Fibroblast of lung (primary cell): ENCODE measurements at regions not wholly inside any gene's neighbourhood (a gene's known extent, or its start where the extent isn't known, plus 50 kb on each side); places are given as distances from the start of the nearest gene placed in this dataset.

ENCODE experiments used
- DNase-seq, 2 donors: peaks; one replicate each; pipeline versions ENCODE4 v3.0.0 to v3.0.0-alpha.2; 2010; ENCODE audit warnings: low read depth in 2 of 2
- H2AFZ ChIP-seq: 2 replicates; pipeline ENCODE4 v1.5.1; 2012; ENCODE audit warnings: low read length, control low read depth, inconsistent platforms
- H3K27ac ChIP-seq: 2 replicates; pipeline ENCODE4 v1.5.1; 2011; ENCODE audit warnings: low read length, control low read depth; ENCODE audit not compliant: insufficient read depth
- H3K27me3 ChIP-seq: 2 replicates; pipeline ENCODE4 v1.5.1; 2011; ENCODE audit warnings: mild to moderate bottlenecking, low read length; ENCODE audit not compliant: control insufficient read depth, insufficient read depth
- H3K36me3 ChIP-seq: 2 replicates; pipeline ENCODE4 v1.5.1; 2011; ENCODE audit warnings: low read length; ENCODE audit not compliant: control insufficient read depth, insufficient read depth
- H3K4me1 ChIP-seq: 2 replicates; pipeline ENCODE4 v1.5.1; 2011; ENCODE audit warnings: low read length; ENCODE audit not compliant: control insufficient read depth, insufficient read depth; ENCODE audit errors: extremely low read depth
- H3K4me2 ChIP-seq: 2 replicates; pipeline ENCODE4 v1.5.1; 2011; ENCODE audit warnings: low read length, control low read depth; ENCODE audit not compliant: insufficient read depth; ENCODE audit errors: extremely low read depth
- H3K4me3 ChIP-seq, 4 experiments: fragments of 200-600 bp in 1 of 4; sonication (generic) in 1 of 4; replicated peaks in 1 of 4; 2 replicates each; pipeline ENCODE4 v1.5.1; 2011 to 2016; ENCODE audit warnings: low read length in 4 of 4, low read depth in 3 of 4, mild to moderate bottlenecking in 3 of 4, control low read depth in 2 of 4, inconsistent platforms in 1 of 4, mixed read lengths in 1 of 4; ENCODE audit not compliant: insufficient read depth in 1 of 4; ENCODE audit errors: control extremely low read depth in 1 of 4
- H3K79me2 ChIP-seq: 2 replicates; pipeline ENCODE4 v1.5.1; 2012; ENCODE audit warnings: mild to moderate bottlenecking, low read length, inconsistent platforms; ENCODE audit not compliant: control insufficient read depth, insufficient read depth
- H3K9ac ChIP-seq: 2 replicates; pipeline ENCODE4 v1.5.1; 2011; ENCODE audit warnings: mild to moderate bottlenecking, low read length, control low read depth; ENCODE audit not compliant: insufficient read depth
- H3K9me3 ChIP-seq: 2 replicates; pipeline ENCODE4 v1.5.1; 2012; ENCODE audit warnings: low read depth, low read length; ENCODE audit not compliant: control insufficient read depth, insufficient read depth
- H4K20me1 ChIP-seq: 2 replicates; pipeline ENCODE4 v1.5.1; 2011; ENCODE audit warnings: low read length; ENCODE audit not compliant: control insufficient read depth, insufficient read depth; ENCODE audit errors: extremely low read depth
- CTCF ChIP-seq, 2 donors: IDR thresholded peaks in 1 of 2; conservative IDR thresholded peaks in 1 of 2; 1 replicate in 1 of 2; 2 replicates in 1 of 2; pipeline ENCODE4 v1.5.1; 2011 to 2012; ENCODE audit warnings: low read length in 2 of 2, control low read depth in 1 of 2, inconsistent platforms in 1 of 2, low read depth in 1 of 2, mild to moderate bottlenecking in 1 of 2
- EZH2 ChIP-seq: IDR thresholded peaks from 2 replicates; pipeline ENCODE4 v1.5.1; 2012; ENCODE audit warnings: low read length, control low read depth, mild to moderate bottlenecking; ENCODE audit errors: missing control alignments

GRCh38 chr15:31158858-31159569 lies 57.5 kb upstream of the TRPM1 start:
- no peaks in the 10 kb centered on the region for H4K20me1 ChIP-seq
- no peak for DNase-seq
- H3K4me1 ChIP-seq: no peaks in the 10 kb centered on the region
- H3K4me3 ChIP-seq: no peak overlapping the region
- no peaks in the 10 kb centered on the region for H3K36me3 ChIP-seq
- H3K27me3 ChIP-seq: no peaks in the 10 kb centered on the region
- H3K9me3 ChIP-seq: no peaks in the 10 kb centered on the region
- no peaks in the 10 kb centered on the region for H3K79me2 ChIP-seq
- no peak overlapping the region for H2AFZ ChIP-seq
- TF ChIP-seq CTCF (conservative IDR thresholded peaks at IDR 0.05 in 1 of 2, IDR thresholded peaks at IDR 0.05 in 1 of 2; ENCODE audit: low read depth in 1 of 2, low read length in 2 of 2): no peak
- TF ChIP-seq EZH2: no peak
- H3K4me2 ChIP-seq: no peak overlapping the region
- H3K27ac ChIP-seq: no peak overlapping the region
- H3K9ac ChIP-seq: no peak overlapping the region

- DNase-seq: no peak
- H3K4me1 ChIP-seq: no peaks in the 10 kb centered on the region
- H4K20me1 ChIP-seq: no peaks in the 10 kb centered on the region
- H3K79me2 ChIP-seq: no peaks in the 10 kb centered on the region
- no peak overlapping the region for H3K27ac ChIP-seq
- no peak overlapping the region for H3K4me3 ChIP-seq
- no peaks in the 10 kb centered on the region for H3K36me3 ChIP-seq
- no peaks in the 10 kb centered on the region for H3K27me3 ChIP-seq
- TF ChIP-seq CTCF (conservative IDR thresholded peaks at IDR 0.05 in 1 of 2, IDR thresholded peaks at IDR 0.05 in 1 of 2; ENCODE audit: low read depth in 1 of 2, low read length in 2 of 2) (no peak), EZH2 (no peak)
- H2AFZ ChIP-seq: no peak overlapping the region
- H3K9ac ChIP-seq: no peak overlapping the region
- H3K4me2 ChIP-seq: no peak overlapping the region
- no peaks in the 10 kb centered on the region for H3K9me3 ChIP-seq
These were observed 58.3 kb upstream of the TRPM1 start for GRCh38 chr15:31159837-31160236.

- Histone ChIP-seq H3K4me1 (no peaks in the 10 kb centered on the region), H3K36me3 (no peaks in the 10 kb centered on the region), H3K9me3 (no peaks in the 10 kb centered on the region), H3K4me2 (no peak overlapping the region), H3K27me3 (no peaks in the 10 kb centered on the region), H3K9ac (no peak overlapping the region), H2AFZ (no peak overlapping the region), H3K4me3 (no peak overlapping the region), H3K27ac (no peak overlapping the region), H4K20me1 (no peaks in the 10 kb centered on the region), H3K79me2 (no peaks in the 10 kb centered on the region)
- TF ChIP-seq EZH2 (no peak), CTCF (conservative IDR thresholded peaks at IDR 0.05 in 1 of 2, IDR thresholded peaks at IDR 0.05 in 1 of 2; ENCODE audit: low read depth in 1 of 2, low read length in 2 of 2) (no peak)
- DNase-seq: no peak
These were observed 58.8 kb upstream of the TRPM1 start for GRCh38 chr15:31160297-31160696.
